ENCODE measurements at regions not wholly inside any gene's neighbourhood (a gene's known extent, or its start where the extent isn't known, plus 50 kb on each side); places are given as distances from the start of the nearest gene placed in this dataset.

DNA sequence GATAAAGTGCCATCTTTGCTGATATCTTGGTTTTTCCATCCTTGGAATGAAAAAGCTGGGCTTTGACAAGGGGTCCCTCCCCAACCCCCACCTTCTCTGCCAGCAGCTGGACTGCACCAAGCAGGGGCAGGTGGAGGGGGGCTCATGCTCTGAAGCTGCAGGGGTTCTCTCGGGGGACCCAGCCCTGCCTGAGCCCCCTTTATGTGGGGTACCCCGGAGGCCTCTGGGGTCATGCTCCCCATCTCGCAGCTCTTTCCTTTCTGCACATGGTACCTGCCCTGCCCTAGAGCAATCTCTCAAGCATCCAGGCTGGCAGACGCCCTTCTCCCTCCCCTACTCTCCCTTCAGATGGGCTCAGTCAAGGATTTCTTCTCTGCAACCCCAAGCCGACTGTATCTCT, 146.7 kb upstream of the PTPN1 start:
- Histone ChIP-seq H4K20me1 (ENCODE audit: insufficient read depth, low read length) (no peaks in the 10 kb centered on the region), H3K27me3 (ENCODE audit: insufficient read depth, low read length) (peaks cover 14% of the 10 kb centered on the region; the same call in 1 of the 2 replicates), H2AFZ (ENCODE audit: low read length) (no peak overlapping the region), H3K9me2 (ENCODE audit: low read depth, low read length) (no peaks in the 10 kb centered on the region), H3K27ac (ENCODE audit: low read depth, low read length, poor library complexity, severe bottlenecking) (no peak overlapping the region), H3K4me2 (ENCODE audit: low read length) (no peak overlapping the region), H3K79me2 (ENCODE audit: insufficient read depth, low read length) (no peaks in the 10 kb centered on the region), H3F3A (ENCODE audit: insufficient read depth, low read length) (no peaks in the 10 kb centered on the region), H3K9me3 (ENCODE audit: low read length) (no peaks in the 10 kb centered on the region), H3K4me3 (ENCODE audit: low read depth, low read length, poor library complexity, severe bottlenecking) (no peak overlapping the region), H3K9ac (ENCODE audit: low read length) (no peak overlapping the region), H3K4me1 (ENCODE audit: insufficient read depth, low read length, severe bottlenecking) (no peaks in the 10 kb centered on the region), H3K36me3 (ENCODE audit: insufficient read depth, low read length) (no peaks in the 10 kb centered on the region)
- TF ChIP-seq, protein P1, sequence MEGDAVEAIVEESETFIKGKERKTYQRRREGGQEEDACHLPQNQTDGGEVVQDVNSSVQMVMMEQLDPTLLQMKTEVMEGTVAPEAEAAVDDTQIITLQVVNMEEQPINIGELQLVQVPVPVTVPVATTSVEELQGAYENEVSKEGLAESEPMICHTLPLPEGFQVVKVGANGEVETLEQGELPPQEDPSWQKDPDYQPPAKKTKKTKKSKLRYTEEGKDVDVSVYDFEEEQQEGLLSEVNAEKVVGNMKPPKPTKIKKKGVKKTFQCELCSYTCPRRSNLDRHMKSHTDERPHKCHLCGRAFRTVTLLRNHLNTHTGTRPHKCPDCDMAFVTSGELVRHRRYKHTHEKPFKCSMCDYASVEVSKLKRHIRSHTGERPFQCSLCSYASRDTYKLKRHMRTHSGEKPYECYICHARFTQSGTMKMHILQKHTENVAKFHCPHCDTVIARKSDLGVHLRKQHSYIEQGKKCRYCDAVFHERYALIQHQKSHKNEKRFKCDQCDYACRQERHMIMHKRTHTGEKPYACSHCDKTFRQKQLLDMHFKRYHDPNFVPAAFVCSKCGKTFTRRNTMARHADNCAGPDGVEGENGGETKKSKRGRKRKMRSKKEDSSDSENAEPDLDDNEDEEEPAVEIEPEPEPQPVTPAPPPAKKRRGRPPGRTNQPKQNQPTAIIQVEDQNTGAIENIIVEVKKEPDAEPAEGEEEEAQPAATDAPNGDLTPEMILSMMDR (IDR thresholded peaks at IDR 0.05; ENCODE audit: low read length): no peak
- TF ChIP-seq EZH2 (IDR thresholded peaks at IDR 0.05; ENCODE audit: borderline replicate concordance, low read length): no peak

- no peak overlapping the region for H3K9ac ChIP-seq (ENCODE audit: low read length)
- H3K27me3 ChIP-seq (ENCODE audit: insufficient read depth, low read length): peaks cover 24% of the 10 kb centered on the region; the same call in 1 of the 2 replicates
- no peaks in the 10 kb centered on the region for H3F3A ChIP-seq (ENCODE audit: insufficient read depth, low read length)
- no peaks in the 10 kb centered on the region for H3K9me2 ChIP-seq (ENCODE audit: low read depth, low read length)
- H3K9me3 ChIP-seq (ENCODE audit: low read length): no peaks in the 10 kb centered on the region
- H3K79me2 ChIP-seq (ENCODE audit: insufficient read depth, low read length): no peaks in the 10 kb centered on the region
- no peak overlapping the region for H3K4me3 ChIP-seq (ENCODE audit: low read depth, low read length, poor library complexity, severe bottlenecking)
- no peaks in the 10 kb centered on the region for H3K4me1 ChIP-seq (ENCODE audit: insufficient read depth, low read length, severe bottlenecking)
- H3K4me2 ChIP-seq (ENCODE audit: low read length): no peak overlapping the region
- H4K20me1 ChIP-seq (ENCODE audit: insufficient read depth, low read length): no peaks in the 10 kb centered on the region
- H2AFZ ChIP-seq (ENCODE audit: low read length): no peak overlapping the region
- H3K36me3 ChIP-seq (ENCODE audit: insufficient read depth, low read length): no peaks in the 10 kb centered on the region
- TF ChIP-seq, protein P1 (IDR thresholded peaks at IDR 0.05; ENCODE audit: low read length): no peak
- TF ChIP-seq EZH2 (IDR thresholded peaks at IDR 0.05; ENCODE audit: borderline replicate concordance, low read length): no peak
- no peak overlapping the region for H3K27ac ChIP-seq (ENCODE audit: low read depth, low read length, poor library complexity, severe bottlenecking)
These were observed 145.6 kb upstream of the PTPN1 start for GRCh38 chr20:50364542-50364941.

DNA sequence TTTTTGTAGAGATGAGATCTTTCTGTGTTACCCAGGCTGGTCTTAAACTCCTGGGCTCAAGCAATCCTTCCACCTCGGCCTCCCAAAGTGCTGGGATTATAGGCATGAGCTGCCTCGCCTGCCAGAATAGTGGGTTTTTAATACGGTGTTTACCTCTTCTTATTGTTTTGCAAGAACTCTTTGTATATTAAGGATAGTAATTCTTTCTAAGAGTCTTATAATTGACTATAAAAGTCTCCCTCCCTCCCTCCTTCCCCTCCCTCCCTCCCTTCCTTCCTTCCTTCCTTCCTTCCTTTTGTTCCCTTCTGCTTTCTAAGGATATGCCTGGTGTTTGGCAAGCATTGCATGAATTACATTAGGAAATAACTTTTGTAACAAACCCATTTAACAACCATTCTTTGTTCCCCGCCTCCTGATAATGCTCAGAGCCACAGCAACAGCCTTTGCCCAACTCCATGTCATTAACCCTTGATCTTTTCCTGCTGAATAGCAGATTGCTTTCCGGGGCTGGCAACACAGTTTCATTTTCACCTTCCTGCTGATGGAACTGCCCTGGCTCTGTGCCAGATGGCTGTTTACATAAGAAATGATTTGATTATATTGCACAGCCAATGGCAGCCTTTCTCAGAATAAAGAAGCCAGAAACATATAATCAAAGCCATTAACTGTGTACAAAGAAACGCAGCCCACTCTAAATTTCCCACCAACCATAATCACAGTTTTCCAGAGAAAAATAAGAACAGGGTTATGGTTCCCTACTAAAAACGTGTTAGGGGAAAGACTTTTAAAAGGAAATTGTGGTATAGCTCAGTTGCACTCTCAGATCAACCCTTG, 143.7 kb upstream of the PTPN1 start:
- H3K9me2 ChIP-seq (ENCODE audit: low read depth, low read length): no peaks in the 10 kb centered on the region
- no peak overlapping the region for H2AFZ ChIP-seq (ENCODE audit: low read length)
- no peaks in the 10 kb centered on the region for H3F3A ChIP-seq (ENCODE audit: insufficient read depth, low read length)
- H3K4me2 ChIP-seq (ENCODE audit: low read length): no peak overlapping the region
- no peaks in the 10 kb centered on the region for H3K79me2 ChIP-seq (ENCODE audit: insufficient read depth, low read length)
- TF ChIP-seq, protein P1 (IDR thresholded peaks at IDR 0.05; ENCODE audit: low read length): no peak
- no peak for TF ChIP-seq EZH2 (IDR thresholded peaks at IDR 0.05; ENCODE audit: borderline replicate concordance, low read length)
- H3K27ac ChIP-seq (ENCODE audit: low read depth, low read length, poor library complexity, severe bottlenecking): no peak overlapping the region
- H4K20me1 ChIP-seq (ENCODE audit: insufficient read depth, low read length): no peaks in the 10 kb centered on the region
- H3K9ac ChIP-seq (ENCODE audit: low read length): no peak overlapping the region
- no peak overlapping the region for H3K4me3 ChIP-seq (ENCODE audit: low read depth, low read length, poor library complexity, severe bottlenecking)
- no peaks in the 10 kb centered on the region for H3K36me3 ChIP-seq (ENCODE audit: insufficient read depth, low read length)
- no peaks in the 10 kb centered on the region for H3K4me1 ChIP-seq (ENCODE audit: insufficient read depth, low read length, severe bottlenecking)
- no peaks in the 10 kb centered on the region for H3K9me3 ChIP-seq (ENCODE audit: low read length)
- H3K27me3 ChIP-seq (ENCODE audit: insufficient read depth, low read length): peaks cover 21% of the 10 kb centered on the region; the same call in 1 of the 2 replicates
